Hematopoietic multipotent progenitor cell treated with erythropoietin and hydrocortisone succinate and interleukin-3 and kit ligand, for 6 days (in vitro differentiated cells): ENCODE measurements at regions not wholly inside any gene's neighbourhood (a gene's known extent, or its start where the extent isn't known, plus 50 kb on each side); places are given as distances from the start of the nearest gene placed in this dataset.
"Not testable (repeated sequence)": the region's sequence is repeated elsewhere in the genome, so short reads cannot be mapped to it uniquely, and the experiment has no call there.

Source experiments
- DNase-seq: peaks from one replicate; pipeline ENCODE4 v3.0.0-alpha.2; 2015

DNA sequence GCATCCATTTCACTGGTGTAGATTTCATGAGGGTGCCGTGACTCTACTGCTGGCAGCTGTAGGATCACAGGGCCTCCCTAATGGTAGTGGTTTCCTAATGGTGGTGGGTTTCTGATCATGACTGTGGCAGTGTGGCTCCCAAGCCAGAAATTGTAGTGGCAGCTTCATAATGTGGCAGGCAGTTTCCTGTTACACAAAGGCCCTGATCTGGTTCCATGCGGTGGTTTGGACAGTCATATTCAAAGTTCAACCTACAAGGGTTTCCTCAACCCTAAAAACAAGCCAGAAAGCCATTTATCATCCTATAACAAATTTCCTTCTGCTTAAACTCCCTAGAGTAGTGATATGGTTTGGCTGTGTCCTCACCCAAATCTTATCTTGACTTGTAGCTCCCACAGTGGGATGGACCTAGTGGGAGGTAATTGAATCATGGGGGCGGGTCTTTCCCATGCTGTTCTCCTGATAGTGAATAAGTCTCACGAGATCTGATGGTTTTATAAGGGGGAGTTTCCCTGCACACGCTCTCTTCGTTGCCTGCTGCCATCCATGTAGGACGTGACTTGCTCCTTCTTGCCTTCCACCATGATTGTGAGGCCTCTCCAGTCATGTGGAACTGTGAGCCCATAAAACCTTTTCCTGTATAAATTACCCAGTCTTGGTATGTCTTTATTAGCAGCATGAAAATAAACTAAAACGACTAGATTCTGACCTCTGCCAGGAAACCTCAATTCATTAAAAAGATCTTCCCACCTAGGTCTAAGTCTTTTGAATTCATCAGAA lies 257.1 kb downstream of the EFCAB11 start:
- DNase-seq, result no peak

DNA sequence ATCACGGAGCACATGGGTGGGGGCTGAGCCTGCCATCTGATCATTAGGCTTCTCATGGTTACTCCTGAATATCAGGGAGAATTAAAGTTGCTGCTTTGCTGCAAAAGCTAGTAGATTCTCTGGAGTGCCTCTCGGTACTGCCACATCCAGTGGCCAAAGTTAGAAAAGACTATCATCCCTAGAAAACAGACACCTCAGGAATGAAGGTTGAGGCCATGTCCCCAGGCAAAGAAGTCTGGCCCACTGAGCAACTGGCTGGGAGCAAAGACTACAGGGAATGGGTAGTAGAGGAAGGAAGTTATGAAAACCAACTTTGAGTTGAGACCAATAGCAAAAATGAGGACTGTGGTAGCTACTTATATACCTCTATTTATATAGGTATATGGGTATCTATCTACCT lies 258.7 kb downstream of the EFCAB11 start:
- DNase-seq, result no peak

DNA sequence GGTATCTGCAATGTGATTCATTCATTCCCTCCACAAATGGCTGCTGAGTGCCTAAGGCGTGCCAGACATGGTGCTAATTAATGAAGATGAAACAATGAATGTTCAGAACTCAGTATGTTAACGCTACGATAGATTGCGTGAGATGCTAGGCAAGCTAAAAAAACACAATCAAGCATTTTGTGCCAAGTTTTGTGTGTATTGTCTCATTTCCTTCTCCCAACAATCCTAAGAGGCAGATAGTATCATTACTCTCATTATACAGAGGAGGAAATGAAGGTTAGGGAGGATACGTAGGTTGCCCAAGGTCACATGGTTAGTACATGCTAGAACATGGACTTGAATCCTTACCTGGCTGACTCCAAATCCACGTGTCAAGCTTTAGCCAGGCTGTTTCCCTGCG lies 264.4 kb downstream of the EFCAB11 start:
- no peak for DNase-seq

DNA sequence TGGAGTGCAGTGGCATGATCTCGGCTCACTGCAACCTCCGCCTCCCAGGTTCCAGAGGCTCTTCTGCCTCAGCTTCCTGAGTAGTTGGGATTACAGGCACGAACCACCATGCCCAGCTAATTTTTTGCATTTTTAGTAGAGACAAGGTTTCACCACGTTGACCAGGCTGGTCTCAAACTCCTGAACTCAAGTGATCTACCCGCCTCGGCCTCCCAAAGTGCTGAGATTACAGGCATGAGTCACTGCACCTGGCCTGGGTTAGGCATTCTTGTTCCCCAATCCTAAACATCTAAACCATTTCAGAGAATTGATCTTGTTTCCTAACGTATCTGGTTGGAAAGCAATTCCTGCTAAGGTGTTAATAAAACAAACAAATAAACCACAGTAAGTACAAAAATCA lies 264.8 kb downstream of the EFCAB11 start:
- not testable (repeated sequence) for DNase-seq

DNA sequence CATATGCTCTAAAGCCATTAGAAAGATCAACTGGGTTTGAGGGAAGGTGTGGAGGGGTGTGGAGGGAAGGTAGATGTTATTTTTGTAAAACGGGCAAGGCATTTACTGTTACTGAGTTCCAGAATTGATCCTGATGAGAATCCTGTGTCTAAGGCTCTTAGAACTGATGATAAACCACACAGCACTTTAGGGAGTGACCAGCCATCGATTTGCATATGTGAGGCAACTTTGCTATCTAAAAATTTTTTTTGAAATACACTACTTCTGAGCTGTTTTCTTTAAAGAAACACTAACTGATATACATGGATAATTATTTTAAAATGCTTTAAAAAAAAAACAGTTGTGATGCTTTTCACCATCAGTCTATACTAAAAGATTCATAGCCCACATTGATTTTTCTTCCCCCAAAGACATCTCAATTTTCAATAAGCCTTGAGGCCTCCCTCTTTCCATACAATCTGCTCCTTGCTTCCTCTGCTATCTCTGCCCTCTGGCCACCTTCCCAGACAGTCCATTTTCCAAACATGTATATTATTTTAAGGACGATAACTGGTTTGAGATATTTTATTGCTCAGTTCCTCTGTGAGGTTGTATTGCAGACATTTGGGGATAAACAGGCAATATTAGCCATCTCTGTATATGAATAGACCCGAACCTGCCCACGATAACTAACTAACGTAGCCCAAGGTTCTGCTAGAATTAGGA lies 265.9 kb downstream of the EFCAB11 start:
- DNase-seq, result no peak

GRCh38 chr14:89687129-89687528 lies 267.4 kb downstream of the EFCAB11 start:
- DNase-seq, result not testable (repeated sequence)

DNA sequence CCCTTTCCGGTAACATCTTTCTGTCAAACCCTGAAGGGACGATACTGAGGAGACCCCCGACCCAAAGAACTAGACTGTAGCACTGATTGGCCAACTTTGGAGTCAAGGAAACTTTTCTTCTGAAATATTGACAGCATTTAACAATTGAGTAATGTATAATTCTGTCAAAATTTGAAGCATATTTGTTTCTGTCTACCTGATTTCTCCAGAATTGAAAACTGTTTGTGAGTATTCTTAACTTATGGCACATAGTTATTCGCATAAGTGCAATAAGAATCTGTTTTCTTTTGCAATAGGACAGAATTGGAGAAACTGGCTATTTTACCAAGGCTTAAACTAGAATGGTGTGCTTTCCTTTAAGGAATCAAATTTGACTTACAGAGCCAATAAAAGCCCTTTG lies 267.1 kb upstream of the FOXN3 start:
- DNase-seq, result no peak

DNA sequence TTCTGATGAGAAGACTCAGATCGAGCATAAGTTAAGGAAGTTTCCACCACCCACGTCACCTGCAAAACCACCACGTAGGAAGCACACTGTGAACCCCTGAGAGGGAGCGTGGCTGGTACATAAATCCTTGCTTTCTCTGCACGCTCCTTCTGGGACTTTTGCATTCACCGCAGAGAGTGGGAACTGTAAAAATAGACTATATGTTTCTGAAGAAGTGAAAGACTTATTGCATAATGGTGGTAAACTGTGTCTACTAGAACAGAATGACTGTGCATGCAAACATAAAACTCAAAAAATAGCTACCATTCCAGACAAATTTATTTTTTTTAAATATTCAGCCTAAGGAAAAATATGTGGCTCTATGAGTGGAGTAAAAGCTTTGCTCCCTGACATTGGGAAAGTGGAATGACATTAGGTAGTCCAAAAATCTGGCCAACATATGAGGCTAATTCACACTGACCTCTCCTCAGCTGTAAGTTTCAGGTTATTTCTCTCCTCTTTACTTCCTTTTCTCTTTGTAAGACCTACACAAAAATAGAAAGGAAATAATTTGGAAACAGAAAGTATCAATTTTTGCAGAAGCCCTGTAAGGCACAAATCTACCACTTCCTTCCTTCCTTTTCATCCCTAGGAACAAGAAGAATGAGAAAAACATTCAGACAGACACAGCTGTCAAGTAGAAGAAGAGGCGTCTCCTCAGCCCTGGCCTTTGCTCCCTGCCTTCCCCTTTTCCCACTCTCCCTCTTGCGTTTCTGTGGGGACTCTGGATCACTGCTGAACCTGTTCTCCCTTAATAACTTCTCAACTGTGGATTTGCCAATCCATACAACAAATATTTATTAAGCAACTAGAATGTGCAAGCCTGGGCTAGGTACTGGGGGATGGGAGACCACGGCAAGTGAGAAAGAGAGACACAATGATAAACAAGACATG lies 264.3 kb upstream of the FOXN3 start:
- DNase-seq, result no peak

DNA sequence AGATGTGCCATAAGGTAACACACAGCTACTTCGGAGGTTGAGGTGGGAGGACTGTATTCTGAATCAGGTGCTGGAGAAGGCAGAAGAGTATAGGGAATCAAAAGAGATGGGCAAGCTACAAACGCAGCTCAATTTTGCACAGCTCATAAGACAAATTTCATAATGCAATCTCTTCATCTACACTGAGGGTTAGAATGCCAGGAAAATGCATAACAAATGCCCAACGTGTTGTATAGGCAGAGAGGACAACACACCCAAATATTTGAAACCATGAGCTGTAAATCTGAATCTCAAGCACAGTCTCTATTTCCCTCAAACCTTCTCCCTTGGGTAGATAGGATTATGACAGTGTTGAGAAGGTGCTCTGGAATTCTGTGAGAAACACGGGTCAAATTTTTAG lies 263.1 kb upstream of the FOXN3 start:
- no peak for DNase-seq

DNA sequence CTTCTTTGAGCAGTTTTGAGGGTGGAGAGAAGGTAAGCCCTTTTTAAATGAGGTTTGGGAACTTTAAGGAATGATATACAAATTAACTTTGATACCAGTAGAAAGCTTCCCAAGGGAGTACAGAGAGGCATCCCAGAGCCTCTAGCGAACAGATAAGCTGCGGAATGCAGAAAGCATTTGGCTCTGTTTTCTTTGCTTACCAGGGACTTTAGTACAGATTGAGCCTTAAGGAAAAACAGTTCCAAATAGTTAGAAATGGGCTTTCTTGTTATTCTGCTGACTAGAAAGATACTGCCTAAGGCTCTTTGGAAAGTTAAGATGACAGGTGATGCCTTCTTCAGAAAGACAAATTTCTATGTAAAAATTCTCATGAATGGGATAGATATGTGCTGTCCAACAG lies 261.7 kb upstream of the FOXN3 start:
- DNase-seq, result no peak

DNA sequence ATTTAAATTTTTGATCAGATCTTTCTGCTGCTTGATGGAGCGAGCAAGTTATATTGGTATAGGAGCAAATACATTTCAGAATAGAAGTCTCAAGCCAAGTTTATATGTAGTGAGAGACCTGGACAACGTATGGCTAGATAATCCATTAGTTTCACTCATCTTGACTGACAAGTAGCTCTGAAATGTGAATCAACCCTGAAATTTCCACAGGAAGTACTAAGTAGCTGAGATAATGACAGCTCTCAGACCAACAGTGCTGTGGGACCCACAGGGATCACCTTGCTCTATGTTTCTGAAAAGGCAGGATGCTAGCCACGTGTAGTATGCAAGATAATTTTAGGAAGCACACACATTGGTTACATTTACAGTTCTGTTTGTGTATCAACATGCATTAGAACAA lies 258.6 kb upstream of the FOXN3 start:
- no peak for DNase-seq

DNA sequence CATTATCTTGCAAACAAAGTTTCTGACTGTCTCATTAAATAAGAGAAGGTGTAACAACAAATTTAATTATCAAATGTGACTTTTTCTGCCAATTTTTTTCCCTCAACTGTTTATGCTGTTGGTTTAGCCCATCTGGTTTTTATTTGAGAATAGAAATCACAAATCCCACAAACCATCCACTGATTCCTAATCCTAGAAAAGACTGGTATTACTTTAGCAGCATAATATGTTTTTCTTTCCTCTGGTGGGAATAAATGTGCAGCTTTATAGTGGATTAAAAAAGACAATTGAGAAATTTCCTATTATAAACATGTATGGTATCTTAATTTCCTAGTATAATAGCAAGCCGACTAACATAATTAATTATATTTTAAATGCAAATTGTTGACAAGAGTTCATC lies 257.9 kb upstream of the FOXN3 start:
- DNase-seq, result no peak

- no peak for DNase-seq
Measured at GRCh38 chr14:89674240-89674639, 257.2 kb upstream of the FOXN3 start.

DNA sequence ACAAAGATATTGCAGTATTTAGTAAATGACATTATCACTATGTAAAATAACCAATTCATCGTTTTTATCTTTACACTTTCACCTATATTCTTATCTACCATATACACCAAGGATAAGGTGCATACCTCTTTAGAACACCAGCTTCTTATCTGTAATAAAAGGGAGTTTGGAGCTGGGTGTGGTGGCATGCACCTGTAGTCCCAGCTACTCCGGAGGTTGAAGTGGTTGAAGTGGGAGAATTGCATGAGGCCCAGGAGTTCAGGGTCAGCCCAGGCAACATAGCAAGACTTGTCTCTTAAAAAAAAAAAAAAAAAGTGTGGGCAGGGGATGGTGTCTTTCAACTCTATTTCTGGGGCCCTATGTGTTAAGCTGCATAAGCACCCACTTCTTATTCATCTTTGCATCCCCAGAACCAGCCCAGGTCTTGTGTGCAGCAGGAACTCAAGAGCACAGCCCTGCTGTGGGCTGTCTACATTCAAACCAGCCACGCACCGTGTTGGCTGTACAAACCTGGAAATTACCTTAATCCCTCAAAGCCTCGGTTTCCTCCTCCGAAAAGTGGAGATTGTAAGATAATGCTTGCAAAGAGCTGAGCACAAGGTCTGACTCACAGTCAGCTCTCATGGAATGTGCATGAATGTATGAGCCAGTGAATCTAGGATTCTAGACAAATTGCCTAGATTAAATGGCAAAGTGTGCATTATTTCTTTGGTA lies 256.6 kb upstream of the FOXN3 start:
- no peak for DNase-seq

DNA sequence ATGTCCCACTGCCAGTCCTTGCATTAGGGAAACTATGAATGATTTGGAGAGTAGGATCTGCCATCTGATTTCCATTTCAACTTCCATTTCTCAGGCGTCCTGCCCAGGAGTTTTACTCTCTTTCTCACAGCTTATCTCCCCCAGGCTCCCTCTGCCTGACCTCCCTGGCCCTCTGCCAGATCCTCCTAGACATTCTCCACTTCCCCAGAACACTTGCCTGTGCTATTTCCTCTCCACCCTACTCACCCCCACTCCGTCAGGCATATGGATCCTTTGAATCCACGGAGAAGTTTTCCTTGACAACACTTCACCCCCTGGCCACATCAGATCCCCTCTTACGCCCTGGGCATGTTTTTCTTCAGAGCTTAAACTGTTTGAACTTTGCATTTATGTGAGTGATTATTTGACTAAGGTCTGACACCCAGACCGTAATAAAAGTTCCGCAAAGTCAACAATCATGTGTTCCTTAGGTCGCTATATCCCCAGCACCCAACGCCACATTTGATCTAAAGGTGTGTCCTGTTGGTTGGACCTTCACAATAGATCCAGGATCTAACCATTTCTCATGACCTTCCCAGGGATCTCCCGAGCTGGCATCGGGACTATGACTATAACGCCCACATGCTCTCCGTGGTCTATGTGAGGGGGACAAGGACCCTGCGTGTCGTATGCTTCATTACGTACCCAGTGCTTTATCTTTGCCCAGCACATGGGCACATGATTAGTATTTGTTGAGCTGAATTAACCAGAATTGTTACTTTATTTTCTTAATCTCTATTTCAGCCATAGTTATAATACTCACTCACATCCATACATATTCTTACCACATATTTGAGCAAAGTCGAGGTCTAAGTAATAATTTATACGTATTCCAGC lies 255.8 kb upstream of the FOXN3 start:
- DNase-seq, result peak; percentile 79

- DNase-seq, result peak; percentile 67
Measured at GRCh38 chr14:89669193-89669592, 252.2 kb upstream of the FOXN3 start.

DNA sequence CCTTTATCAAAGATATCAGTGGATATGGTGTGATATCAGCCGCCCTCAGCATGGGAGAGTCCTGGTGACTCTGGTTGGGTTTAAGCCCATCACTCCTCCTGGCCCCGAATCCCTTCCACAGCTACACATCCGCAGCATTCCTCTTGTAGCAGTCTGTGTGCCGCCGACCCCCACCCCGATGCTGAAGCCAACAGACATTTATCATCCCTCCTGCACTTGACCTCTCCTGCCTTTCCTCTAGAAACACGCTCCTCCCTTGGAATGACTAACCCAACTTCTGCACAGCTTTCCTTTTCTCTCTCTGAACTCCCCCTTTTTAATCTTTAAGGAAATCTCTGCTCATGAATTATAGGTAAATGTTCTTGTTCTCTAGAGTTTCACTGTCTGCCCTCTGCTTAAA lies 250.9 kb upstream of the FOXN3 start:
- DNase-seq, result no peak

DNA sequence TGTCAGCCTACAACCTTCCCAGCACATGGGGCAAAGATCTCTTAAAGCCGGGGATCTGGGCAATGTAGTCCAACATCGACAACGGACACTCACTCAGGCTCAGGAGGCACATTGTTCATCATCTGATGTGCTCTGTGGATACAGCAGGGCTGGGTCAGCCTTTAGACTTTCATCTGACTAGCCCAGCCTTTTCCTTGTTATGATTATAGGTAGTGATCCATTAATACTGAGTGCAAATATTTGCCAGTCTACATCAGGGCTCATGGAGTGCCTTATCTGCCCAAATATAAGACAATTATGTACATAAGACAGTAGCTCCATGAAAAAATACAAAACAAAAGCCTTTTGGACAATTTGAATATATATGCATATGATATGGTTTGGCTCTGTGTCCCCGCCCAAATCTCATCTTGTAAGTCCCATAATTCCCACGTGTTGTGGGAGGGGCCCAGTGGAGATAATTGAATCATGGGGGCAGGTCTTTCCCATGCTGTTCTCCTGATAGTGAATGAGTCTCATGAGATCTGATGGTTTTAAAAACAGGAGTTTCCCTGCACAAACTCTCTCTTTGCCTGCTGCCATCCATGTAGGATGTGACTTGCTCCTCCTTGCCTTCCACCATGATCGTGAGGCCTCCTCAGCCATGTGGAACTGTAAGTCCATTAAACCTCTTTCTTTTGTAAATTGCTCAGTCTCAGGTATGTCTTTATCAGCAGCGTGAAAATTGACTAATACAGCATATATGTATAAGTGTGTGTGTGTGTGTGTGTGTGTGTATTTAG lies 248.5 kb upstream of the FOXN3 start:
- DNase-seq, result not testable (repeated sequence)

DNA sequence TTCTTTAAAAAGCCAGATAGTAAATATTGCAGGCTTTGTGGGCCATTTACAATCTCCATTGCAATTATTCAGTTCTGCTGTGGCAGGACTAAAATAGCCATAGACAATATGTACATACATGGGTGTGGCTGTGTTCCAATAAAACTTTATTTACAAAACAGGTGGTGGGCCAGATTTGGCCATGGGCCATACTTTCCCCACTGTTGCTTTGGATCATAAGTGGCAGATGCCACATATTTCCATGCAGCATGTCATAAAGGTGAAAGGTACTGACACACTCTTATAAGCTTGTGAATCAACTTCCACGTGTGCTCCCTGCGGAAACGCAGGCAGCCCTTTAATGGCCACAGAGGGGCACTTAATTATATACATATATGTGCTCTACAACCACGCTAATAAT lies 244.4 kb upstream of the FOXN3 start:
- DNase-seq, result no peak

- not testable (repeated sequence) for DNase-seq
Measured at GRCh38 chr14:89660625-89661233, 243.7 kb upstream of the FOXN3 start.
